ENCODE measurements at regions not wholly inside any gene's neighbourhood (a gene's known extent, or its start where the extent isn't known, plus 50 kb on each side); places are given as distances from the start of the nearest gene placed in this dataset.

GRCh38 chr6:128666405-128666804, 146.0 kb upstream of the PTPRK start:
- no peak for DNase-seq

GRCh38 chr6:128663238-128663637, 142.8 kb upstream of the PTPRK start:
- DNase-seq = no peak

- DNase-seq = no peak
Measured at GRCh38 chr6:128659878-128660622, 139.7 kb upstream of the PTPRK start.

- no peak for DNase-seq
Measured at GRCh38 chr6:128659276-128659675, 138.9 kb upstream of the PTPRK start.

- DNase-seq = no peak
Measured at GRCh38 chr6:128657181-128657580, 136.8 kb upstream of the PTPRK start.

- DNase-seq = peak; percentile 9
Measured at GRCh38 chr6:128655978-128656498, 135.6 kb upstream of the PTPRK start.

GRCh38 chr6:128648022-128648598, 127.7 kb upstream of the PTPRK start:
- DNase-seq = no peak

- no peak for DNase-seq
Measured at GRCh38 chr6:128642132-128642531, 121.7 kb upstream of the PTPRK start.

- DNase-seq = no peak
Measured at GRCh38 chr6:128641703-128642102, 121.3 kb upstream of the PTPRK start.

- DNase-seq = no peak
Measured at GRCh38 chr6:128638817-128639216, 118.4 kb upstream of the PTPRK start.

- DNase-seq = no peak
Measured at GRCh38 chr6:128635219-128635618, 114.8 kb upstream of the PTPRK start.

- DNase-seq = no peak
Measured at GRCh38 chr6:128632131-128632530, 111.7 kb upstream of the PTPRK start.

- DNase-seq = no peak
Measured at GRCh38 chr6:128631031-128631430, 110.6 kb upstream of the PTPRK start.

GRCh38 chr6:128630213-128630612, 109.8 kb upstream of the PTPRK start:
- no peak for DNase-seq

- DNase-seq = no peak
Measured at GRCh38 chr6:128617285-128617684, 96.9 kb upstream of the PTPRK start.

- DNase-seq = no peak
Measured at GRCh38 chr6:128616342-128616741, 95.9 kb upstream of the PTPRK start.

GRCh38 chr6:128606611-128607010, 86.2 kb upstream of the PTPRK start:
- no peak for DNase-seq

- DNase-seq = no peak
Measured at GRCh38 chr6:128605961-128606360, 85.6 kb upstream of the PTPRK start.

- DNase-seq = no peak
Measured at GRCh38 chr6:128601060-128601459, 80.7 kb upstream of the PTPRK start.

- no peak for DNase-seq
Measured at GRCh38 chr6:128600397-128600951, 80.1 kb upstream of the PTPRK start.

GRCh38 chr6:128599036-128599435, 78.6 kb upstream of the PTPRK start:
- no peak for DNase-seq

- DNase-seq = no peak
Measured at GRCh38 chr6:128598571-128598970, 78.2 kb upstream of the PTPRK start.

GRCh38 chr6:128597956-128598355, 77.6 kb upstream of the PTPRK start:
- no peak for DNase-seq

- DNase-seq = no peak
Measured at GRCh38 chr6:128597004-128597403, 76.6 kb upstream of the PTPRK start.
